ENCODE measurements at regions not wholly inside any gene's neighbourhood (a gene's known extent, or its start where the extent isn't known, plus 50 kb on each side); places are given as distances from the start of the nearest gene placed in this dataset.

DNA sequence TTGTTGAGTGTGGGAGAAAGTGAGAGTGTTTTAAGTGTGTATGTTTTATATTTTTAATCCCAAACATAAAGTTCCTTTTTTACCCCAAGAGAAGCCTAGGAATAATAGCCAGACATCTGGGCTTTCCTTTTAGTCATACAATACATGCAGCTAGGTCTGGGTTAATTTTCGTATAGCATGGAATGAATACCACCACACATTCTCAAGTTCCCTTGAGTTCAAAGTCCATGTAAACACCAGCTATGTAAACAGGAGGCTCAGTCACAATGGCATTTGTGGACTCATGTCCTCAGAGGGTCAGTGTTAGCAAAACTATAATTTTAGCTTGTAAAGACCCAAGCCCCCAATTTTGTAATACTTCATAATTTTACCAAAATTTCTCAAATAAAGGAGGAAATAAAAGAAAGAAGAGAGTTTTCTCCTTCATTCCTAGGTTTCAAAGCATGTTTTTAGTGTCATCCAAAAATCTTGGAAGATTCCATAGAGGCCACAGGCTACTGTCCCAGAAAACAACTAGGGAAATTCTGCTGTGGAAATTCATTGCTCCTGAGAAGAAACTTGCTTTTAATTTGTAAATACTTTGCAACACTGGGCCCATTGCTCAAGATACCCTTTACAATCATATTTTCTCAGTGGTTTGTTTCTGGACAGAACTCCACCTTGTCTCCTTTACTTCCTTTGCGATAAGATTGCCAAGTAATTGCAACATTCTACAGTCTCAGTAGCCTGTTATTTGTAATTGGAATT lies 671.2 kb downstream of the COL12A1 start (continued):
- no peak for TF ChIP-seq MZF1 (CRISPR knock-in tag; IDR thresholded peaks at IDR 0.05; ENCODE audit: borderline replicate concordance)
- no peak for TF ChIP-seq ZBTB21 (CRISPR knock-in tag; IDR thresholded peaks at IDR 0.05)
- TF ChIP-seq KDM4B (CRISPR knock-in tag; IDR thresholded peaks at IDR 0.05) = 0 out of 2 replicates have a peak, but pooled peaks have one; percentile 68
- TF ChIP-seq ZNF180 (CRISPR knock-in tag; IDR thresholded peaks at IDR 0.05; ENCODE audit: borderline replicate concordance, low read depth) = no peak
- no peak for TF ChIP-seq ATAD3A (CRISPR knock-in tag; IDR thresholded peaks at IDR 0.05)
- peak; percentile 93 for TF ChIP-seq ZNF331 (CRISPR knock-in tag; IDR thresholded peaks at IDR 0.05)
- no peak for TF ChIP-seq ELF4 (CRISPR knock-in tag; IDR thresholded peaks at IDR 0.05; ENCODE audit: borderline replicate concordance)
- TF ChIP-seq, protein P1, sequence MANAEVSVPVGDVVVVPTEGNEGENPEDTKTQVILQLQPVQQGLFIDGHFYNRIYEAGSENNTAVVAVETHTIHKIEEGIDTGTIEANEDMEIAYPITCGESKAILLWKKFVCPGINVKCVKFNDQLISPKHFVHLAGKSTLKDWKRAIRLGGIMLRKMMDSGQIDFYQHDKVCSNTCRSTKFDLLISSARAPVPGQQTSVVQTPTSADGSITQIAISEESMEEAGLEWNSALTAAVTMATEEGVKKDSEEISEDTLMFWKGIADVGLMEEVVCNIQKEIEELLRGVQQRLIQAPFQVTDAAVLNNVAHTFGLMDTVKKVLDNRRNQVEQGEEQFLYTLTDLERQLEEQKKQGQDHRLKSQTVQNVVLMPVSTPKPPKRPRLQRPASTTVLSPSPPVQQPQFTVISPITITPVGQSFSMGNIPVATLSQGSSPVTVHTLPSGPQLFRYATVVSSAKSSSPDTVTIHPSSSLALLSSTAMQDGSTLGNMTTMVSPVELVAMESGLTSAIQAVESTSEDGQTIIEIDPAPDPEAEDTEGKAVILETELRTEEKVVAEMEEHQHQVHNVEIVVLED (CRISPR knock-in tag; IDR thresholded peaks at IDR 0.05; ENCODE audit: borderline replicate concordance) = no peak
- TF ChIP-seq CREM (IDR thresholded peaks at IDR 0.05) = peak; percentile 86
- no peak for TF ChIP-seq CREM (CRISPR knock-in tag; IDR thresholded peaks at IDR 0.05)
- TF ChIP-seq CAMTA2 (CRISPR knock-in tag; IDR thresholded peaks at IDR 0.05; ENCODE audit: borderline replicate concordance) = no peak
- TF ChIP-seq TEAD3 (CRISPR knock-in tag; optimal IDR thresholded peaks at IDR 0.05; ENCODE audit: borderline replicate concordance) = peak; percentile 98
- TF ChIP-seq ZFP41 (CRISPR knock-in tag; IDR thresholded peaks at IDR 0.05; ENCODE audit: borderline replicate concordance) = no peak
- TF ChIP-seq NFYC (CRISPR knock-in tag; IDR thresholded peaks at IDR 0.05) = no peak
- TF ChIP-seq NFE2 (CRISPR knock-in tag; IDR thresholded peaks at IDR 0.05) = no peak
- no peak for TF ChIP-seq CBX2 (IDR thresholded peaks at IDR 0.05; ENCODE audit: low read depth, low read length)
- no peak for TF ChIP-seq CBX2 (CRISPR knock-in tag; IDR thresholded peaks at IDR 0.05; ENCODE audit: low read depth)
- TF ChIP-seq, protein P2, sequence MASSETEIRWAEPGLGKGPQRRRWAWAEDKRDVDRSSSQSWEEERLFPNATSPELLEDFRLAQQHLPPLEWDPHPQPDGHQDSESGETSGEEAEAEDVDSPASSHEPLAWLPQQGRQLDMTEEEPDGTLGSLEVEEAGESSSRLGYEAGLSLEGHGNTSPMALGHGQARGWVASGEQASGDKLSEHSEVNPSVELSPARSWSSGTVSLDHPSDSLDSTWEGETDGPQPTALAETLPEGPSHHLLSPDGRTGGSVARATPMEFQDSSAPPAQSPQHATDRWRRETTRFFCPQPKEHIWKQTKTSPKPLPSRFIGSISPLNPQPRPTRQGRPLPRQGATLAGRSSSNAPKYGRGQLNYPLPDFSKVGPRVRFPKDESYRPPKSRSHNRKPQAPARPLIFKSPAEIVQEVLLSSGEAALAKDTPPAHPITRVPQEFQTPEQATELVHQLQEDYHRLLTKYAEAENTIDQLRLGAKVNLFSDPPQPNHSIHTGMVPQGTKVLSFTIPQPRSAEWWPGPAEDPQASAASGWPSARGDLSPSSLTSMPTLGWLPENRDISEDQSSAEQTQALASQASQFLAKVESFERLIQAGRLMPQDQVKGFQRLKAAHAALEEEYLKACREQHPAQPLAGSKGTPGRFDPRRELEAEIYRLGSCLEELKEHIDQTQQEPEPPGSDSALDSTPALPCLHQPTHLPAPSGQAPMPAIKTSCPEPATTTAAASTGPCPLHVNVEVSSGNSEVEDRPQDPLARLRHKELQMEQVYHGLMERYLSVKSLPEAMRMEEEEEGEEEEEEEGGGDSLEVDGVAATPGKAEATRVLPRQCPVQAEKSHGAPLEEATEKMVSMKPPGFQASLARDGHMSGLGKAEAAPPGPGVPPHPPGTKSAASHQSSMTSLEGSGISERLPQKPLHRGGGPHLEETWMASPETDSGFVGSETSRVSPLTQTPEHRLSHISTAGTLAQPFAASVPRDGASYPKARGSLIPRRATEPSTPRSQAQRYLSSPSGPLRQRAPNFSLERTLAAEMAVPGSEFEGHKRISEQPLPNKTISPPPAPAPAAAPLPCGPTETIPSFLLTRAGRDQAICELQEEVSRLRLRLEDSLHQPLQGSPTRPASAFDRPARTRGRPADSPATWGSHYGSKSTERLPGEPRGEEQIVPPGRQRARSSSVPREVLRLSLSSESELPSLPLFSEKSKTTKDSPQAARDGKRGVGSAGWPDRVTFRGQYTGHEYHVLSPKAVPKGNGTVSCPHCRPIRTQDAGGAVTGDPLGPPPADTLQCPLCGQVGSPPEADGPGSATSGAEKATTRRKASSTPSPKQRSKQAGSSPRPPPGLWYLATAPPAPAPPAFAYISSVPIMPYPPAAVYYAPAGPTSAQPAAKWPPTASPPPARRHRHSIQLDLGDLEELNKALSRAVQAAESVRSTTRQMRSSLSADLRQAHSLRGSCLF (CRISPR knock-in tag; IDR thresholded peaks at IDR 0.05; ENCODE audit: borderline replicate concordance) = no peak
- TF ChIP-seq SMC3 (IDR thresholded peaks at IDR 0.05; ENCODE audit: low read length) = peak; percentile 14; the same call in 1 of the 2 replicates
- 0 out of 2 replicates have a peak, but pooled peaks have one; percentile 9 for TF ChIP-seq DMAP1 (CRISPR knock-in tag; IDR thresholded peaks at IDR 0.05)
- no peak for TF ChIP-seq MTA1 (CRISPR knock-in tag; IDR thresholded peaks at IDR 0.05; ENCODE audit: borderline replicate concordance)

All from HepG2 (cell line).